ENCODE measurements at regions not wholly inside any gene's neighbourhood (a gene's known extent, or its start where the extent isn't known, plus 50 kb on each side); places are given as distances from the start of the nearest gene placed in this dataset.
"Not testable (repeated sequence)": the region's sequence is repeated elsewhere in the genome, so short reads cannot be mapped to it uniquely, and the experiment has no call there.

- no peak for ATAC-seq
- TF ChIP-seq ZFP30 (CRISPR knock-in tag; IDR thresholded peaks at IDR 0.05) (no peak), ZNF70 (CRISPR knock-in tag; IDR thresholded peaks at IDR 0.05) (no peak), TCF4 (CRISPR knock-in tag; IDR thresholded peaks at IDR 0.05; ENCODE audit: borderline replicate concordance) (no peak), CREB5 (CRISPR knock-in tag; IDR thresholded peaks at IDR 0.05; ENCODE audit: low read depth) (no peak), ZFP3 (CRISPR knock-in tag; IDR thresholded peaks at IDR 0.05) (no peak)
- TF ChIP-seq, protein P1, sequence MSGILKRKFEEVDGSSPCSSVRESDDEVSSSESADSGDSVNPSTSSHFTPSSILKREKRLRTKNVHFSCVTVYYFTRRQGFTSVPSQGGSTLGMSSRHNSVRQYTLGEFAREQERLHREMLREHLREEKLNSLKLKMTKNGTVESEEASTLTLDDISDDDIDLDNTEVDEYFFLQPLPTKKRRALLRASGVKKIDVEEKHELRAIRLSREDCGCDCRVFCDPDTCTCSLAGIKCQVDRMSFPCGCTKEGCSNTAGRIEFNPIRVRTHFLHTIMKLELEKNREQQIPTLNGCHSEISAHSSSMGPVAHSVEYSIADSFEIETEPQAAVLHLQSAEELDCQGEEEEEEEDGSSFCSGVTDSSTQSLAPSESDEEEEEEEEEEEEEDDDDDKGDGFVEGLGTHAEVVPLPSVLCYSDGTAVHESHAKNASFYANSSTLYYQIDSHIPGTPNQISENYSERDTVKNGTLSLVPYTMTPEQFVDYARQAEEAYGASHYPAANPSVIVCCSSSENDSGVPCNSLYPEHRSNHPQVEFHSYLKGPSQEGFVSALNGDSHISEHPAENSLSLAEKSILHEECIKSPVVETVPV (CRISPR knock-in tag; IDR thresholded peaks at IDR 0.05) = no peak
- TF ChIP-seq, protein P2, sequence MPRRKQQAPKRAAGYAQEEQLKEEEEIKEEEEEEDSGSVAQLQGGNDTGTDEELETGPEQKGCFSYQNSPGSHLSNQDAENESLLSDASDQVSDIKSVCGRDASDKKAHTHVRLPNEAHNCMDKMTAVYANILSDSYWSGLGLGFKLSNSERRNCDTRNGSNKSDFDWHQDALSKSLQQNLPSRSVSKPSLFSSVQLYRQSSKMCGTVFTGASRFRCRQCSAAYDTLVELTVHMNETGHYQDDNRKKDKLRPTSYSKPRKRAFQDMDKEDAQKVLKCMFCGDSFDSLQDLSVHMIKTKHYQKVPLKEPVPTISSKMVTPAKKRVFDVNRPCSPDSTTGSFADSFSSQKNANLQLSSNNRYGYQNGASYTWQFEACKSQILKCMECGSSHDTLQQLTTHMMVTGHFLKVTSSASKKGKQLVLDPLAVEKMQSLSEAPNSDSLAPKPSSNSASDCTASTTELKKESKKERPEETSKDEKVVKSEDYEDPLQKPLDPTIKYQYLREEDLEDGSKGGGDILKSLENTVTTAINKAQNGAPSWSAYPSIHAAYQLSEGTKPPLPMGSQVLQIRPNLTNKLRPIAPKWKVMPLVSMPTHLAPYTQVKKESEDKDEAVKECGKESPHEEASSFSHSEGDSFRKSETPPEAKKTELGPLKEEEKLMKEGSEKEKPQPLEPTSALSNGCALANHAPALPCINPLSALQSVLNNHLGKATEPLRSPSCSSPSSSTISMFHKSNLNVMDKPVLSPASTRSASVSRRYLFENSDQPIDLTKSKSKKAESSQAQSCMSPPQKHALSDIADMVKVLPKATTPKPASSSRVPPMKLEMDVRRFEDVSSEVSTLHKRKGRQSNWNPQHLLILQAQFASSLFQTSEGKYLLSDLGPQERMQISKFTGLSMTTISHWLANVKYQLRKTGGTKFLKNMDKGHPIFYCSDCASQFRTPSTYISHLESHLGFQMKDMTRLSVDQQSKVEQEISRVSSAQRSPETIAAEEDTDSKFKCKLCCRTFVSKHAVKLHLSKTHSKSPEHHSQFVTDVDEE (CRISPR knock-in tag; IDR thresholded peaks at IDR 0.05) = no peak
These were observed 51.9 kb upstream of the RBM47 start for GRCh38 chr4:40681600-40681999.

- ATAC-seq = no peak
- TF ChIP-seq, protein P3, sequence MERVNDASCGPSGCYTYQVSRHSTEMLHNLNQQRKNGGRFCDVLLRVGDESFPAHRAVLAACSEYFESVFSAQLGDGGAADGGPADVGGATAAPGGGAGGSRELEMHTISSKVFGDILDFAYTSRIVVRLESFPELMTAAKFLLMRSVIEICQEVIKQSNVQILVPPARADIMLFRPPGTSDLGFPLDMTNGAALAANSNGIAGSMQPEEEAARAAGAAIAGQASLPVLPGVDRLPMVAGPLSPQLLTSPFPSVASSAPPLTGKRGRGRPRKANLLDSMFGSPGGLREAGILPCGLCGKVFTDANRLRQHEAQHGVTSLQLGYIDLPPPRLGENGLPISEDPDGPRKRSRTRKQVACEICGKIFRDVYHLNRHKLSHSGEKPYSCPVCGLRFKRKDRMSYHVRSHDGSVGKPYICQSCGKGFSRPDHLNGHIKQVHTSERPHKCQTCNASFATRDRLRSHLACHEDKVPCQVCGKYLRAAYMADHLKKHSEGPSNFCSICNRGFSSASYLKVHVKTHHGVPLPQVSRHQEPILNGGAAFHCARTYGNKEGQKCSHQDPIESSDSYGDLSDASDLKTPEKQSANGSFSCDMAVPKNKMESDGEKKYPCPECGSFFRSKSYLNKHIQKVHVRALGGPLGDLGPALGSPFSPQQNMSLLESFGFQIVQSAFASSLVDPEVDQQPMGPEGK (CRISPR knock-in tag; IDR thresholded peaks at IDR 0.05; ENCODE audit: borderline replicate concordance) = no peak
- no peak for TF ChIP-seq RARB (CRISPR knock-in tag; IDR thresholded peaks at IDR 0.05)
These were observed 52.8 kb upstream of the RBM47 start for GRCh38 chr4:40682290-40683101.

GRCh38 chr4:40683536-40684145, 54.0 kb upstream of the RBM47 start:
- ATAC-seq = not testable (repeated sequence)

GRCh38 chr4:40684404-40684803, 54.7 kb upstream of the RBM47 start:
- TF ChIP-seq CSDC2 (CRISPR knock-in tag; IDR thresholded peaks at IDR 0.05) = no peak
- no peak for TF ChIP-seq PPARA (CRISPR knock-in tag; IDR thresholded peaks at IDR 0.05; ENCODE audit: borderline replicate concordance)
- TF ChIP-seq CREB5 (CRISPR knock-in tag; IDR thresholded peaks at IDR 0.05; ENCODE audit: low read depth) = no peak
- no peak for ATAC-seq

DNA sequence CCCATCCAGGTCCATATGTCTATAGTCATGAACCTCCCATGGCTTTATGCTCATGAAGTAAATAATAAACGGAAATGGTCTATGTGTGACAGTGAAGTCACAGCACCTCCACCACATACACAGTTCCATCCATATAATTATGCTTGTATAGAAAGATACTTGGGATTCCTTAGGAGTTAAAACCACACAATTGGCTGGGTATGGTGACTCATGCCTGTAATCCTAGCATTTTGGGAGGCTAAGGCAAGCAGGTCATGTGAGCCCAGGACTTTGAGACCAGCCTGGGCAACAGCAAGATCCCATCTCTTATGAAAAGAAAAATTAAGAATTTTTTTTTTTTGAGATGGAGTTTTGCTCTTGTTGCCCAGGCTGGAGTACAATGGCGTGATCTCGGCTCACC, 55.6 kb upstream of the RBM47 start:
- peak; percentile 84 for ATAC-seq
- no peak for TF ChIP-seq TOX (CRISPR knock-in tag; IDR thresholded peaks at IDR 0.05; ENCODE audit: borderline replicate concordance)
- no peak for TF ChIP-seq ISL1 (CRISPR knock-in tag; IDR thresholded peaks at IDR 0.05)
- no peak for TF ChIP-seq BACH2 (CRISPR knock-in tag; IDR thresholded peaks at IDR 0.05; ENCODE audit: borderline replicate concordance)
- no peak for TF ChIP-seq ZNF8 (CRISPR knock-in tag; IDR thresholded peaks at IDR 0.05)
- no peak for TF ChIP-seq CSDC2 (CRISPR knock-in tag; IDR thresholded peaks at IDR 0.05)
- TF ChIP-seq ZC3H10 (CRISPR knock-in tag; IDR thresholded peaks at IDR 0.05) = no peak
- no peak for TF ChIP-seq OSR1 (CRISPR knock-in tag; IDR thresholded peaks at IDR 0.05)
- TF ChIP-seq, protein P3 (CRISPR knock-in tag; IDR thresholded peaks at IDR 0.05; ENCODE audit: borderline replicate concordance) = no peak
- no peak for TF ChIP-seq GLIS3 (CRISPR knock-in tag; IDR thresholded peaks at IDR 0.05)
- TF ChIP-seq TCF4 (CRISPR knock-in tag; IDR thresholded peaks at IDR 0.05; ENCODE audit: borderline replicate concordance) = no peak
- TF ChIP-seq ESRRG (CRISPR knock-in tag; IDR thresholded peaks at IDR 0.05) = no peak
- TF ChIP-seq ZNF565 (CRISPR knock-in tag; conservative IDR thresholded peaks at IDR 0.05; ENCODE audit: low read depth) = no peak

Data from SK-N-SH treated with all-trans-retinoic acid at 6 μM for 48 hours (cell line).